Sigmoid colon (tissue), 4 donors: ENCODE measurements at regions not wholly inside any gene's neighbourhood (a gene's known extent, or its start where the extent isn't known, plus 50 kb on each side); places are given as distances from the start of the nearest gene placed in this dataset.

Source experiments
- CTCF ChIP-seq, 4 experiments: fragments of 450-650 bp in 3 of 4; fragments of 200-600 bp in 1 of 4; IDR thresholded peaks; one replicate each; pipeline ENCODE4 v1.5.1; 2016 to 2019; ENCODE audit warnings: antibody characterized with exemption in 4 of 4, mild to moderate bottlenecking in 3 of 4, moderate library complexity in 2 of 4
- POLR2A ChIP-seq, 2 donors: fragments of 450-650 bp; IDR thresholded peaks; one replicate each; pipeline ENCODE4 v1.6.1; 2016; ENCODE audit warnings: antibody characterized with exemption in 2 of 2, mild to moderate bottlenecking in 2 of 2, moderate library complexity in 2 of 2
- POLR2AphosphoS5 ChIP-seq, 4 donors: sonication (generic); formaldehyde crosslinking; IDR thresholded peaks; one replicate each; pipeline ENCODE4 v1.6.1; 2017; ENCODE audit warnings: antibody characterized with exemption in 4 of 4

GRCh38 chr5:1637639-1638481 lies 114.1 kb upstream of the LPCAT1 start:
- TF ChIP-seq POLR2A (IDR thresholded peaks at IDR 0.05) = no peak
- TF ChIP-seq CTCF (IDR thresholded peaks at IDR 0.05) = no peak
- TF ChIP-seq POLR2AphosphoS5 (IDR thresholded peaks at IDR 0.05) = no peak
